A673 (cell line): ENCODE measurements at regions not wholly inside any gene's neighbourhood (a gene's known extent, or its start where the extent isn't known, plus 50 kb on each side); places are given as distances from the start of the nearest gene placed in this dataset.

Experiments
- BruUV-seq: library from RNA; stranded (reverse); fragments of 400-500 nt; replicated peaks from 2 replicates; lab custom pipeline; 2021; lab: Mats Ljungman, UMichigan
- CTCF ChIA-PET: fragments of 300-600 bp; sonication (Branson Sonifier 250); formaldehyde crosslinking; loops from one replicate; lab custom pipeline; 2022; ENCODE audit warnings: antibody characterized with exemption; lab: Charles Lee
- POLR2A ChIA-PET: fragments of 300-600 bp; sonication (Branson Sonifier 250); formaldehyde crosslinking; loops from one replicate; lab custom pipeline; 2022; ENCODE audit warnings: antibody characterized with exemption; ENCODE audit not compliant: low non-redundant PET; lab: Charles Lee
- DNase-seq: peaks from one replicate; pipeline ENCODE4 v3.0.0-alpha.2; 2015; ENCODE audit warnings: low spot score
- H3K27ac ChIP-seq: fragments of 200-600 bp; sonication (generic); 2 replicates; pipeline ENCODE4 v1.5.1; 2016; ENCODE audit warnings: mixed run types, low read depth, mild to moderate bottlenecking, mixed read lengths, antibody characterized with exemption, low read length; ENCODE audit not compliant: poor library complexity, severe bottlenecking
- H3K27me3 ChIP-seq: fragments of 200-600 bp; sonication (generic); replicated peaks from 2 replicates; pipeline ENCODE4 v1.6.1; 2017; ENCODE audit warnings: mixed run types, low read depth, mild to moderate bottlenecking, mixed read lengths, antibody characterized with exemption, low read length; ENCODE audit not compliant: insufficient read depth, poor library complexity
- H3K36me3 ChIP-seq: fragments of 200-600 bp; sonication (generic); 2 replicates; pipeline ENCODE4 v1.6.1; 2016; ENCODE audit warnings: mixed run types, mild to moderate bottlenecking, mixed read lengths, antibody characterized with exemption, low read length; ENCODE audit not compliant: insufficient read depth, poor library complexity, severe bottlenecking
- H3K4me1 ChIP-seq: fragments of 200-600 bp; sonication (generic); 2 replicates; pipeline ENCODE4 v1.6.1; 2017; ENCODE audit warnings: mixed run types, mild to moderate bottlenecking, mixed read lengths, antibody characterized with exemption, low read length; ENCODE audit not compliant: insufficient read depth, poor library complexity, severe bottlenecking
- H3K4me3 ChIP-seq: fragments of 200-600 bp; sonication (generic); 2 replicates; pipeline ENCODE4 v1.5.1; 2016; ENCODE audit warnings: low read depth, mixed run types, mild to moderate bottlenecking, mixed read lengths, low read length; ENCODE audit not compliant: poor library complexity, severe bottlenecking
- H3K9me3 ChIP-seq: fragments of 200-600 bp; sonication (generic); 2 replicates; pipeline ENCODE4 v1.6.1; 2016; ENCODE audit warnings: mixed run types, low read depth, mild to moderate bottlenecking, mixed read lengths, antibody characterized with exemption, low read length; ENCODE audit not compliant: poor library complexity, severe bottlenecking
- EZH2 ChIP-seq: fragments of 200-600 bp; sonication (generic); IDR thresholded peaks from 2 replicates; pipeline ENCODE4 v1.6.1; 2017; ENCODE audit warnings: borderline replicate concordance, low read depth, mild to moderate bottlenecking, mixed read lengths, antibody characterized with exemption, low read length; ENCODE audit not compliant: poor library complexity, severe bottlenecking
- intact Hi-C: fragments of 100-400 bp; cut with micrococcal nuclease; formaldehyde crosslinking; loops from one replicate; pipeline ENCODE4 v1.10.0; 2022; ENCODE audit not compliant: unreplicated experiment
- TF ChIP-seq, protein P1 (sequence below): fragments of 300-800, 200-600 bp; sonication (generic); conservative IDR thresholded peaks from 2 replicates; pipeline ENCODE4 v1.5.1; 2017; ENCODE audit warnings: low read depth, mild to moderate bottlenecking, antibody characterized with exemption, low read length, moderate library complexity, mixed read lengths

DNA sequence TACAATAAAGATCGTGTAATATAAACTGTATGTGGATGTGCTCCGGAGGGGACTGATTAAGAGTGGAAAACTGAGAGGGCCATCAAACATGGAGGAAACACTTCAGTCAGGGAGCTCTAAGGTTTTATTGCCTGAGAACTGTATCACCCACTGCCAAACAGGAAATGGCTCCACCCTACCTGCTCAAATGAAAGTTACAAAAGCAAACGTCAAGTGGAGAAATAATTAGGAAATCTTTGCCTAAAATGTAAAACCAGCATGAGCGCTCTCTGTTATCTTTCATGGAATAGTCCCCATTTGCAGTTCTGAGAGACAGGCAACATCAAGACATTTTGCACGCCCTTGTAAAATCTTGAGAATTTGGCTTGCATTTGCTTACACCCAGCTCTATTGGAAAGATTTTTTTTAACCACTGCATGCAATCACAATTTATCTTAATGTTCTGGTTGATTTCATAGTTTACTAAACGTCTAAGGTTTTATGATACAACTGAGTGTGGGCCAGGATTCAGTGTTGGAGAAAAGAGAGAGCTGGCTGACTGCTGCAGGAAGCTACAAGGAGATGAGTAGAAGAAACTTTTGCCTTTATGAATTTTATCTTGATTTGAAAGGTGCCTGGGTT, 344.0 kb upstream of the PRICKLE1 start:
- no TSS peak for BruUV-seq
- Histone ChIP-seq H3K9me3 (no peaks in the 10 kb centered on the region), H3K27ac (no peak overlapping the region), H3K27me3 (no peaks in the 10 kb centered on the region), H3K4me3 (no peak overlapping the region), H3K4me1 (no peaks in the 10 kb centered on the region), H3K36me3 (no peaks in the 10 kb centered on the region)
- DNase-seq, result no peak
- ChIA-PET CTCF (no interaction called here), POLR2A (no interaction called here)
- intact Hi-C loops, result no loop called here
- TF ChIP-seq, protein P1, sequence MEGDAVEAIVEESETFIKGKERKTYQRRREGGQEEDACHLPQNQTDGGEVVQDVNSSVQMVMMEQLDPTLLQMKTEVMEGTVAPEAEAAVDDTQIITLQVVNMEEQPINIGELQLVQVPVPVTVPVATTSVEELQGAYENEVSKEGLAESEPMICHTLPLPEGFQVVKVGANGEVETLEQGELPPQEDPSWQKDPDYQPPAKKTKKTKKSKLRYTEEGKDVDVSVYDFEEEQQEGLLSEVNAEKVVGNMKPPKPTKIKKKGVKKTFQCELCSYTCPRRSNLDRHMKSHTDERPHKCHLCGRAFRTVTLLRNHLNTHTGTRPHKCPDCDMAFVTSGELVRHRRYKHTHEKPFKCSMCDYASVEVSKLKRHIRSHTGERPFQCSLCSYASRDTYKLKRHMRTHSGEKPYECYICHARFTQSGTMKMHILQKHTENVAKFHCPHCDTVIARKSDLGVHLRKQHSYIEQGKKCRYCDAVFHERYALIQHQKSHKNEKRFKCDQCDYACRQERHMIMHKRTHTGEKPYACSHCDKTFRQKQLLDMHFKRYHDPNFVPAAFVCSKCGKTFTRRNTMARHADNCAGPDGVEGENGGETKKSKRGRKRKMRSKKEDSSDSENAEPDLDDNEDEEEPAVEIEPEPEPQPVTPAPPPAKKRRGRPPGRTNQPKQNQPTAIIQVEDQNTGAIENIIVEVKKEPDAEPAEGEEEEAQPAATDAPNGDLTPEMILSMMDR, result no peak
- TF ChIP-seq EZH2, result no peak

DNA sequence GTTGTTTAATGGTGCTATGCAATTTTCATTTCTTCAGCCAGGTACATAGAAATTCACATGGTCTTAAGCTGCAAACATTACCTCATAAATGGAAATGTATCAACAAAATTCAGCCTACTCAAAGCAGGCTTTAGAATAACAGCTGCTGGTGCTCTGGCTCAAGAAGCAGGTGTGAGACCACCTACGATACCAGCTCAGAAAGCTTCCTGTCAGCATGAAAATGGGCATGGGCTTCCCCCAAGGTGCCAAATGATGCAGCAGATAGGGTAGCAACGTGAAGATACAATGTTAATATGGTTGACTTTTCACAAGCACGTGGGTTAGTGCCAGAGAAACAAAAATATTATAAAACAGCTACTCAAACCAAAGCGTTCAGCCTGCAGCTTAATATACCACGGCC, 343.4 kb upstream of the PRICKLE1 start:
- Histone ChIP-seq H3K9me3 (no peaks in the 10 kb centered on the region), H3K36me3 (no peaks in the 10 kb centered on the region), H3K27ac (no peak overlapping the region), H3K4me3 (no peak overlapping the region), H3K27me3 (no peaks in the 10 kb centered on the region), H3K4me1 (no peaks in the 10 kb centered on the region)
- intact Hi-C loops, result no loop called here
- TF ChIP-seq EZH2, result no peak
- TF ChIP-seq, protein P1, result no peak
- CTCF ChIA-PET, result no interaction called here
- POLR2A ChIA-PET, result no interaction called here
- no peak for DNase-seq
- no TSS peak for BruUV-seq

- no peaks in the 10 kb centered on the region for H3K4me1 ChIP-seq
- ChIA-PET POLR2A (no interaction called here), CTCF (no interaction called here)
- no peaks in the 10 kb centered on the region for H3K9me3 ChIP-seq
- no peaks in the 10 kb centered on the region for H3K27me3 ChIP-seq
- no peaks in the 10 kb centered on the region for H3K36me3 ChIP-seq
- no TSS peak for BruUV-seq
- DNase-seq, result no peak
- H3K27ac ChIP-seq, result no peak overlapping the region
- H3K4me3 ChIP-seq, result no peak overlapping the region
- intact Hi-C loops, result no loop called here
- TF ChIP-seq EZH2, result no peak
- TF ChIP-seq, protein P1, result no peak
These were observed 336.7 kb upstream of the PRICKLE1 start for GRCh38 chr12:42926232-42926631.
